CD14-positive monocyte (primary cell): ENCODE measurements at regions not wholly inside any gene's neighbourhood (a gene's known extent, or its start where the extent isn't known, plus 50 kb on each side); places are given as distances from the start of the nearest gene placed in this dataset.

Experiments
- DNase-seq, 3 donors: peaks; one replicate each; pipeline ENCODE4 v3.0.0-alpha.2; 2011 to 2022
- H2AFZ ChIP-seq: 2 replicates; pipeline ENCODE4 v1.6.0; 2012; ENCODE audit warnings: mild to moderate bottlenecking, low read depth, low read length, inconsistent platforms; ENCODE audit not compliant: insufficient read depth, poor library complexity, severe bottlenecking
- H3K27ac ChIP-seq, 2 donors: 1 replicate in 1 of 2; 2 replicates in 1 of 2; pipeline ENCODE4 v1.5.1; 2012 to 2013; ENCODE audit warnings: low read length in 2 of 2, control low read depth in 1 of 2, inconsistent platforms in 1 of 2, low read depth in 1 of 2, mild to moderate bottlenecking in 1 of 2
- H3K27me3 ChIP-seq, 2 donors: one replicate each; pipeline versions ENCODE4 v1.6.0 to v1.6.1; 2011 to 2013; ENCODE audit warnings: low read length in 2 of 2; ENCODE audit not compliant: control insufficient read depth in 2 of 2, insufficient read depth in 2 of 2
- H3K36me3 ChIP-seq, 2 donors: replicated peaks in 1 of 2; 1 replicate in 1 of 2; 2 replicates in 1 of 2; pipeline versions ENCODE4 v1.5.1 to v1.6.1; 2012 to 2013; ENCODE audit warnings: low read length in 2 of 2, control low read depth in 1 of 2, inconsistent platforms in 1 of 2, mild to moderate bottlenecking in 1 of 2; ENCODE audit not compliant: insufficient read depth in 2 of 2, control insufficient read depth in 1 of 2
- H3K4me1 ChIP-seq, 2 donors: 1 replicate in 1 of 2; 2 replicates in 1 of 2; pipeline versions ENCODE4 v1.5.1 to v1.6.1; 2012 to 2013; ENCODE audit warnings: low read length in 2 of 2, control low read depth in 1 of 2, inconsistent platforms in 1 of 2, mild to moderate bottlenecking in 1 of 2, moderate library complexity in 1 of 2; ENCODE audit not compliant: insufficient read depth in 2 of 2, control insufficient read depth in 1 of 2
- H3K4me2 ChIP-seq: replicated peaks from 2 replicates; pipeline ENCODE3; 2012; ENCODE audit warnings: low read length, moderate library complexity, mild to moderate bottlenecking; ENCODE audit not compliant: poor library complexity, severe bottlenecking; ENCODE audit errors: extremely low read depth
- H3K4me3 ChIP-seq, 3 experiments: fragments of 200-600 bp in 1 of 3; sonication (generic) in 1 of 3; replicated peaks in 1 of 3; 1 replicate in 2 of 3; 2 replicates in 1 of 3; pipeline ENCODE4 v1.5.1; 2011 to 2013; ENCODE audit warnings: low read length in 3 of 3, mild to moderate bottlenecking in 3 of 3, control low read depth in 2 of 3, low read depth in 2 of 3, inconsistent platforms in 1 of 3, moderate library complexity in 1 of 3
- H3K79me2 ChIP-seq: 2 replicates; pipeline ENCODE4 v1.6.0; 2012; ENCODE audit warnings: mild to moderate bottlenecking, control low read depth, inconsistent platforms, low read length, moderate library complexity; ENCODE audit not compliant: insufficient read depth
- H3K9ac ChIP-seq: 2 replicates; pipeline ENCODE4 v1.6.0; 2017; ENCODE audit warnings: low read length, mild to moderate bottlenecking; ENCODE audit not compliant: insufficient read depth, poor library complexity, severe bottlenecking
- H3K9me3 ChIP-seq, 2 donors: replicated peaks in 1 of 2; 1 replicate in 1 of 2; 2 replicates in 1 of 2; pipeline versions ENCODE4 v1.5.1 to v1.6.1; 2012 to 2013; ENCODE audit warnings: low read length in 2 of 2, control low read depth in 1 of 2; ENCODE audit not compliant: control insufficient read depth in 1 of 2, insufficient read depth in 1 of 2
- H4K20me1 ChIP-seq: 2 replicates; pipeline ENCODE4 v1.6.0; 2012; ENCODE audit warnings: mild to moderate bottlenecking, low read length, control low read depth, moderate library complexity; ENCODE audit not compliant: insufficient read depth
- H3K27ac Mint-ChIP-seq, 7 donors: one replicate each; pipeline ENCODE4 v1.8.0; 2020; ENCODE audit warnings: mild to moderate bottlenecking in 7 of 7, mixed read lengths in 7 of 7, moderate library complexity in 6 of 7, inconsistent platforms in 2 of 7
- H3K27me3 Mint-ChIP-seq, 3 donors: one replicate each; pipeline ENCODE4 v1.8.0; 2021 to 2022; ENCODE audit warnings: low read depth in 3 of 3, mild to moderate bottlenecking in 3 of 3, mixed read lengths in 3 of 3, moderate library complexity in 3 of 3, inconsistent platforms in 1 of 3
- H3K36me3 Mint-ChIP-seq, 2 donors: one replicate each; pipeline ENCODE4 v1.8.0; 2020; ENCODE audit warnings: mixed read lengths in 2 of 2, inconsistent platforms in 1 of 2, mild to moderate bottlenecking in 1 of 2
- H3K4me1 Mint-ChIP-seq: one replicate; pipeline ENCODE4 v1.8.0; 2020; ENCODE audit warnings: mild to moderate bottlenecking, mixed read lengths
- H3K4me3 Mint-ChIP-seq, 2 donors: one replicate each; pipeline ENCODE4 v1.8.0; 2020; ENCODE audit warnings: mild to moderate bottlenecking in 2 of 2, mixed read lengths in 2 of 2, moderate library complexity in 1 of 2
- H3K9me3 Mint-ChIP-seq, 7 donors: one replicate each; pipeline ENCODE4 v1.8.0; 2020 to 2022; ENCODE audit warnings: mixed read lengths in 7 of 7, mild to moderate bottlenecking in 6 of 7, moderate library complexity in 6 of 7, inconsistent platforms in 2 of 7
- CTCF ChIP-seq: fragments of 200-600 bp; IDR thresholded peaks from one replicate; pipeline ENCODE4 v1.8.0; 2022; ENCODE audit warnings: antibody characterized with exemption, mild to moderate bottlenecking
- WGBS: methylation state at CpG from one replicate; pipeline ENCODE4 v1.1.5; 2013; ENCODE audit warnings: missing lambda C conversion rate; ENCODE audit not compliant: insufficient coverage; 5-methylcytosine and 5-hydroxymethylcytosine counted together
- intact Hi-C, 2 donors: fragments of 100-400 bp; cut with micrococcal nuclease; formaldehyde crosslinking; loops; one replicate each; pipeline versions ENCODE4 v1.15.0 to v1.15.1; 2023

- Histone ChIP-seq H3K9me3 (peaks cover 47 to 53% of the 10 kb centered on the region in 2 donors), H2AFZ (no peak overlapping the region), H3K79me2 (no peaks in the 10 kb centered on the region), H3K36me3 (no peaks in the 10 kb centered on the region), H4K20me1 (no peaks in the 10 kb centered on the region), H3K4me2 (no peak overlapping the region), H3K27me3 (no peaks in the 10 kb centered on the region), H3K4me1 (peaks cover 4 to 9% of the 10 kb centered on the region in 2 donors), H3K9ac (no peak overlapping the region), H3K4me3 (peak overlapping the region in 1 of 3 experiments; percentile 19), H3K27ac (peak overlapping the region; percentile 56 to 81)
- intact Hi-C loops: no loop called here
- Mint-ChIP-seq H3K9me3 (peaks cover 36 to 63% (median 57%) of the 10 kb centered on the region in 7 donors), H3K27ac (peak overlapping the region; percentile 83 to 95 (median 90)), H3K27me3 (peaks cover 0 to 5% (median 0%) of the 10 kb centered on the region in 3 donors), H3K36me3 (peaks cover 5 to 17% of the 10 kb centered on the region in 2 donors), H3K4me1 (peaks cover 9% of the 10 kb centered on the region), H3K4me3 (no peak overlapping the region)
- no CpG with 5 or more reads among the region's 2 CpGs for WGBS
- DNase-seq: peak; percentile 74 to 89 (median 80)
- no peak for TF ChIP-seq CTCF
Observed at GRCh38 chr9:87425202-87425601, 72.5 kb upstream of the DAPK1 start.

- Mint-ChIP-seq H3K4me1 (peaks cover 8% of the 10 kb centered on the region), H3K36me3 (peaks cover 5 to 15% of the 10 kb centered on the region in 2 donors), H3K4me3 (no peak overlapping the region), H3K9me3 (peaks cover 26 to 41% (median 38%) of the 10 kb centered on the region in 7 donors), H3K27me3 (peaks cover 0 to 6% (median 0%) of the 10 kb centered on the region in 3 donors), H3K27ac (no peak overlapping the region)
- TF ChIP-seq CTCF: no peak
- no peak overlapping the region for H3K4me2 ChIP-seq
- no peak overlapping the region for H3K9ac ChIP-seq
- no peaks in the 10 kb centered on the region for H3K36me3 ChIP-seq
- DNase-seq: no peak
- H3K27ac ChIP-seq: no peak overlapping the region
- H3K4me3 ChIP-seq: no peak overlapping the region
- intact Hi-C loops: no loop called here
- 100% methylated on average over 2 of the region's 5 CpGs for WGBS
- H4K20me1 ChIP-seq: no peaks in the 10 kb centered on the region
- peaks cover 4 to 9% of the 10 kb centered on the region in 2 donors for H3K4me1 ChIP-seq
- no peaks in the 10 kb centered on the region for H3K27me3 ChIP-seq
- H2AFZ ChIP-seq: no peak overlapping the region
- H3K9me3 ChIP-seq: peaks cover 33 to 37% of the 10 kb centered on the region in 2 donors
- no peaks in the 10 kb centered on the region for H3K79me2 ChIP-seq
Observed at GRCh38 chr9:87427851-87428506, 69.7 kb upstream of the DAPK1 start.
